ENCODE measurements at regions not wholly inside any gene's neighbourhood (a gene's known extent, or its start where the extent isn't known, plus 50 kb on each side); places are given as distances from the start of the nearest gene placed in this dataset.

GRCh38 chr9:18368206-18368605 is 105.7 kb upstream of the ADAMTSL1 start:
- TF ChIP-seq POLR2A (IDR thresholded peaks at IDR 0.05; ENCODE audit: low read length) (no peak), GATA1 (IDR thresholded peaks at IDR 0.05; ENCODE audit: low read depth, low read length) (no peak)

Measured in erythroblast (primary cell).